Lung (tissue), 11 donors: ENCODE measurements at regions not wholly inside any gene's neighbourhood (a gene's known extent, or its start where the extent isn't known, plus 50 kb on each side); places are given as distances from the start of the nearest gene placed in this dataset.

Experiments used
- ATAC-seq: fragments of 200-7000 bp; cut with Tn5 transposase; one replicate; pipeline ENCODE4 v1.9.1; 2020; ENCODE audit warnings: moderate number of reproducible peaks; ENCODE audit not compliant: insufficient read depth, low FRiP score
- DNase-seq, 3 donors: peaks; one replicate each; pipeline ENCODE4 v3.0.0-alpha.2; 2013 to 2017
- H3K27ac ChIP-seq, 2 donors: one replicate each; pipeline ENCODE4 v1.5.1; 2013; ENCODE audit warnings: mild to moderate bottlenecking in 2 of 2, moderate library complexity in 2 of 2, control low read depth in 1 of 2, inconsistent platforms in 1 of 2, low read depth in 1 of 2, low read length in 1 of 2
- H3K27me3 ChIP-seq, 3 donors: one replicate each; pipeline ENCODE4 v1.5.1; 2013; ENCODE audit warnings: low read length in 2 of 3; ENCODE audit not compliant: control insufficient read depth in 3 of 3, insufficient read depth in 3 of 3
- H3K36me3 ChIP-seq, 4 donors: one replicate each; pipeline ENCODE4 v1.5.1; 2013; ENCODE audit warnings: low read length in 4 of 4, mild to moderate bottlenecking in 1 of 4, moderate library complexity in 1 of 4; ENCODE audit not compliant: control insufficient read depth in 4 of 4, insufficient read depth in 4 of 4
- H3K4me1 ChIP-seq, 5 donors: one replicate each; pipeline ENCODE4 v1.5.1; 2013; ENCODE audit warnings: low read length in 5 of 5, mild to moderate bottlenecking in 2 of 5, moderate library complexity in 1 of 5; ENCODE audit not compliant: control insufficient read depth in 5 of 5, insufficient read depth in 5 of 5
- H3K4me3 ChIP-seq: one replicate; pipeline ENCODE4 v1.5.1; 2013; ENCODE audit warnings: mild to moderate bottlenecking, control low read depth, moderate library complexity
- H3K9ac ChIP-seq, 2 donors: one replicate each; pipeline ENCODE4 v1.5.1; 2013; ENCODE audit warnings: low read length in 2 of 2, control low read depth in 1 of 2; ENCODE audit not compliant: insufficient read depth in 1 of 2
- H3K9me3 ChIP-seq, 4 donors: one replicate each; pipeline ENCODE4 v1.5.1; 2013; ENCODE audit warnings: low read length in 3 of 4, mild to moderate bottlenecking in 1 of 4, moderate library complexity in 1 of 4; ENCODE audit not compliant: control insufficient read depth in 4 of 4, insufficient read depth in 3 of 4
- CTCF ChIP-seq: IDR thresholded peaks from 2 replicates; pipeline ENCODE4 v1.5.1; 2012; ENCODE audit warnings: mild to moderate bottlenecking; ENCODE audit errors: control extremely low read depth, extremely low read depth
- WGBS, 2 donors: extraction: QIAGEN DNeasy Blood & Tissue Kit; methylation state at CpG; one replicate each; pipeline ENCODE4 v1.1.7; 2013; 5-methylcytosine and 5-hydroxymethylcytosine counted together
- donor health status: control.
- donor health status: control.
- donor health status: Bipolar disorder and iron deficiency.
- donor health status: healthy.
- donor health status: DM: yes; HTN: yes; CAD: no.

- DNase-seq (peak in 1 of 3 donors; percentile 20), ATAC-seq (no peak)
Measured at GRCh38 chr6:140283197-140283596, 908.7 kb upstream of the CITED2 start.

DNA sequence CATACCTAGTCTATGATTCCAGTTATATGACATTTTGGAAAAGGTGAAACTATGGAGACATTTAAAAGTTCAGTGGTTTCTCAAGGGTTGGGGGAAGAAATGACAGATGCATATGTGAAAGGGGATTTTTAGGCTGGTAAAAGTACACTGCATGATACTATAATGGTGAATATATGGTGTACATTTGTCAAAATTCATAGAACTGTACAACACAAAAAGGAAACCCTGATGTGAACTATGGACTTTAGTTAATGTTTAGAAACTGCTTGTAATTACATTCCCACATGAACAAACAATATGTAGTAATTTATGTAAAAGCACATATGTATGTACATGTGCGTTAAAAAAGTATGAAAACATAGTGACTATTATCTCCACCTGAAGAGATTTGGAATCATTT, 907.3 kb upstream of the CITED2 start:
- 99 to 100% methylated on average over 1 of the region's 1 CpG for whole genome bisulfite sequencing, 2 donors
- TF ChIP-seq CTCF: no peak
- no peak for ATAC-seq

More at GRCh38 chr6:140283197-140283596, 908.7 kb upstream of the CITED2 start:
- Histone ChIP-seq H3K27ac (no peak overlapping the region), H3K9me3 (no peaks in the 10 kb centered on the region), H3K27me3 (no peaks in the 10 kb centered on the region), H3K4me1 (peaks cover 0 to 2% (median 0%) of the 10 kb centered on the region in 5 donors), H3K9ac (no peak overlapping the region), H3K4me3 (no peak overlapping the region), H3K36me3 (no peaks in the 10 kb centered on the region)
- TF ChIP-seq CTCF: no peak
- WGBS, 2 donors: 57 to 63% methylated on average over 2 of the region's 2 CpGs

GRCh38 chr6:140281236-140281635, 906.8 kb upstream of the CITED2 start:
- Histone ChIP-seq H3K9me3 (no peaks in the 10 kb centered on the region), H3K27me3 (no peaks in the 10 kb centered on the region), H3K9ac (no peak overlapping the region), H3K4me1 (peaks cover 0 to 2% (median 0%) of the 10 kb centered on the region in 5 donors), H3K27ac (no peak overlapping the region), H3K4me3 (no peak overlapping the region), H3K36me3 (no peaks in the 10 kb centered on the region)
- no peak for TF ChIP-seq CTCF
- ATAC-seq (no peak), DNase-seq (no peak)
- 89 to 91% methylated on average over 2 of the region's 2 CpGs for WGBS, 2 donors

More for the DNA sequence above, 907.3 kb upstream of the CITED2 start:
- DNase-seq: no peak
- Histone ChIP-seq H3K27ac (no peak overlapping the region), H3K4me1 (peaks cover 0 to 2% (median 0%) of the 10 kb centered on the region in 5 donors), H3K4me3 (no peak overlapping the region), H3K36me3 (no peaks in the 10 kb centered on the region), H3K27me3 (no peaks in the 10 kb centered on the region), H3K9ac (no peak overlapping the region), H3K9me3 (no peaks in the 10 kb centered on the region)

DNA sequence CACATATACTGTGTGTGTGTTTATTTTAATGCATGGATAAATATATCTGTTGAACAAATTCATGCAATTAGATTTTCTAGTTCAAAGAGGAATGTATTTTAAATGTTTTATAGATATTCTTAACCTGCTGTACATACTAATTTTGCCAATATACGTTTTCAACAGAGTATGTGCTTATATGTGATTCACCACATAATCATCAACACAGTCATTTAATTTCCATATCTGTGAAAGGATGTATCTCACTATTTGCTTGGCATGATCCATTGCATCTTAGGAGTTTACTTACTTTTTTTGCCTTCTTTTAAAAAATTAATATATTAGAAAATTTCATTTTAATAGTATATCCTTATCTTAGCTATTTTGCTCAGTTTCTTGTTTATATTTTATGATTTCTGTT, 902.3 kb upstream of the CITED2 start:
- no peaks in the 10 kb centered on the region for H3K27me3 ChIP-seq
- ATAC-seq (no peak), DNase-seq (no peak)
- H3K9me3 ChIP-seq: no peaks in the 10 kb centered on the region
- H3K27ac ChIP-seq: no peak overlapping the region
- WGBS, 2 donors: 78 to 81% methylated on average over 1 of the region's 1 CpG
- peaks cover 0 to 4% (median 0%) of the 10 kb centered on the region in 5 donors for H3K4me1 ChIP-seq
- no peaks in the 10 kb centered on the region for H3K36me3 ChIP-seq
- H3K9ac ChIP-seq: no peak overlapping the region
- no peak overlapping the region for H3K4me3 ChIP-seq
- no peak for TF ChIP-seq CTCF
